ENCODE measurements at regions not wholly inside any gene's neighbourhood (a gene's known extent, or its start where the extent isn't known, plus 50 kb on each side); places are given as distances from the start of the nearest gene placed in this dataset.

- no peak for DNase-seq
- no peaks in the 10 kb centered on the region for H3K36me3 ChIP-seq
- H3K27me3 ChIP-seq, result no peaks in the 10 kb centered on the region
- no peaks in the 10 kb centered on the region for H3K4me1 ChIP-seq
- no peaks in the 10 kb centered on the region for H3K9me3 ChIP-seq
- no peak overlapping the region for H3K27ac ChIP-seq
- 49 to 95% (median 66%) methylated on average over 2 of the region's 2 CpGs for WGBS, 5 donors
- no peak for TF ChIP-seq POLR2A (IDR thresholded peaks at IDR 0.05)
- TF ChIP-seq, protein P1, sequence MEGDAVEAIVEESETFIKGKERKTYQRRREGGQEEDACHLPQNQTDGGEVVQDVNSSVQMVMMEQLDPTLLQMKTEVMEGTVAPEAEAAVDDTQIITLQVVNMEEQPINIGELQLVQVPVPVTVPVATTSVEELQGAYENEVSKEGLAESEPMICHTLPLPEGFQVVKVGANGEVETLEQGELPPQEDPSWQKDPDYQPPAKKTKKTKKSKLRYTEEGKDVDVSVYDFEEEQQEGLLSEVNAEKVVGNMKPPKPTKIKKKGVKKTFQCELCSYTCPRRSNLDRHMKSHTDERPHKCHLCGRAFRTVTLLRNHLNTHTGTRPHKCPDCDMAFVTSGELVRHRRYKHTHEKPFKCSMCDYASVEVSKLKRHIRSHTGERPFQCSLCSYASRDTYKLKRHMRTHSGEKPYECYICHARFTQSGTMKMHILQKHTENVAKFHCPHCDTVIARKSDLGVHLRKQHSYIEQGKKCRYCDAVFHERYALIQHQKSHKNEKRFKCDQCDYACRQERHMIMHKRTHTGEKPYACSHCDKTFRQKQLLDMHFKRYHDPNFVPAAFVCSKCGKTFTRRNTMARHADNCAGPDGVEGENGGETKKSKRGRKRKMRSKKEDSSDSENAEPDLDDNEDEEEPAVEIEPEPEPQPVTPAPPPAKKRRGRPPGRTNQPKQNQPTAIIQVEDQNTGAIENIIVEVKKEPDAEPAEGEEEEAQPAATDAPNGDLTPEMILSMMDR (IDR thresholded peaks at IDR 0.05), result no peak
- TF ChIP-seq POLR2AphosphoS5 (IDR thresholded peaks at IDR 0.05), result no peak
- no peak for TF ChIP-seq EP300 (IDR thresholded peaks at IDR 0.05)
- H3K4me3 ChIP-seq, result no peak overlapping the region
- intact Hi-C loops (cut with DNase I; ENCODE audit: low total_unique reads), result no loop called here
Observed at GRCh38 chr2:7961550-7961949, 720.3 kb upstream of the ID2 start.

DNA sequence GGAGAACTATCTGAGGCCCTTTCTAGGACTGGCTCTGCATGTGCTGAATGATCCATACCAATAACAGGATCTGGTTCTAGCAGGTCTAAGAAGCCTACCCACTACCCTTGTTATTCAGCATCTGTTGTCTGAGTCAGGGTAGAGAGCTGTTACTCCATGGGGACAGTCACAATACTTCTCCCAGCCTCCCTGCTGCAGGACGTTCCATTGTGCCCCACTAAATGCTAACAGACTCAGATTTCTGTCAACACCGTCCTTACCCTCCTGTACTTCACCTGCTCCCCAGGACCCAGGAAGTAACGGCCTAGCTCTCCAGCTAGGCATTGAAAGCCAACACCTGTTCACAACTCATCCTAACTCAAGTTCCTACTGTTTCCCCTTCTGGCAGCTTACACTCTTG is 719.7 kb upstream of the ID2 start:
- WGBS, 5 donors, result 70 to 82% (median 75%) methylated on average over 3 of the region's 3 CpGs
- Histone ChIP-seq H3K27ac (no peak overlapping the region), H3K27me3 (no peaks in the 10 kb centered on the region), H3K9me3 (no peaks in the 10 kb centered on the region), H3K4me1 (no peaks in the 10 kb centered on the region), H3K36me3 (no peaks in the 10 kb centered on the region), H3K4me3 (no peak overlapping the region)
- no peak for DNase-seq
- no peak for TF ChIP-seq POLR2AphosphoS5 (IDR thresholded peaks at IDR 0.05)
- TF ChIP-seq, protein P1 (IDR thresholded peaks at IDR 0.05), result no peak
- TF ChIP-seq POLR2A (IDR thresholded peaks at IDR 0.05), result no peak
- TF ChIP-seq EP300 (IDR thresholded peaks at IDR 0.05), result no peak
- intact Hi-C loops (cut with DNase I; ENCODE audit: low total_unique reads), result no loop called here

DNA sequence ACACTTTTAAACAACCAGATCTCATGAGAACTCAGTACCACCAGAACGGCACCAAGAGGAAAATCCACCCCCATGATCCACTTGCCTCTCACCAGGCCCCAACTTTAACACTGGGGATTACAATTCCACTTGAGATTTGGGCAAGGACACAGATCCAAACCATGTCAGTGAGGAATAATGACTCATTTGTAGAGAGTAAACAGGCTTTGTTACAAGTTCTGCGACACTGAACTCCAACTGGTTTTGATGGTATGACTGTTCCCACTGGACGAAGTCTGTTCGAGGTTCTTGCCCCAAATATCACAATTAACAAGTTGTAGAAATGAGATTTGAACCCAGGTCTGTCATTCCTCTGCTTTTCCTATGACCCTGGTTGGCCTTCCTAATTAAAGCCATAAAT is 718.1 kb upstream of the ID2 start:
- Histone ChIP-seq H3K4me3 (no peak overlapping the region), H3K36me3 (no peaks in the 10 kb centered on the region), H3K4me1 (no peaks in the 10 kb centered on the region), H3K27me3 (no peaks in the 10 kb centered on the region), H3K9me3 (no peaks in the 10 kb centered on the region), H3K27ac (no peak overlapping the region)
- intact Hi-C loops (cut with DNase I; ENCODE audit: low total_unique reads), result no loop called here
- WGBS, 5 donors, result 77 to 92% (median 82%) methylated on average over 4 of the region's 4 CpGs
- no peak for DNase-seq
- TF ChIP-seq POLR2A (IDR thresholded peaks at IDR 0.05) (no peak), EP300 (IDR thresholded peaks at IDR 0.05) (no peak), POLR2AphosphoS5 (IDR thresholded peaks at IDR 0.05) (no peak)
- TF ChIP-seq, protein P1 (IDR thresholded peaks at IDR 0.05), result no peak

- no peaks in the 10 kb centered on the region for H3K4me1 ChIP-seq
- H3K9me3 ChIP-seq, result no peaks in the 10 kb centered on the region
- H3K27ac ChIP-seq, result no peak overlapping the region
- no peaks in the 10 kb centered on the region for H3K27me3 ChIP-seq
- TF ChIP-seq POLR2AphosphoS5 (IDR thresholded peaks at IDR 0.05) (no peak), POLR2A (IDR thresholded peaks at IDR 0.05) (no peak)
- no peak for DNase-seq
- WGBS, 5 donors, result 33 to 53% (median 47%) methylated on average over 3 of the region's 3 CpGs
- intact Hi-C loops (cut with DNase I; ENCODE audit: low total_unique reads), result no loop called here
- H3K36me3 ChIP-seq, result no peaks in the 10 kb centered on the region
- H3K4me3 ChIP-seq, result no peak overlapping the region
Observed at GRCh38 chr2:7966032-7966431, 715.8 kb upstream of the ID2 start.

DNA sequence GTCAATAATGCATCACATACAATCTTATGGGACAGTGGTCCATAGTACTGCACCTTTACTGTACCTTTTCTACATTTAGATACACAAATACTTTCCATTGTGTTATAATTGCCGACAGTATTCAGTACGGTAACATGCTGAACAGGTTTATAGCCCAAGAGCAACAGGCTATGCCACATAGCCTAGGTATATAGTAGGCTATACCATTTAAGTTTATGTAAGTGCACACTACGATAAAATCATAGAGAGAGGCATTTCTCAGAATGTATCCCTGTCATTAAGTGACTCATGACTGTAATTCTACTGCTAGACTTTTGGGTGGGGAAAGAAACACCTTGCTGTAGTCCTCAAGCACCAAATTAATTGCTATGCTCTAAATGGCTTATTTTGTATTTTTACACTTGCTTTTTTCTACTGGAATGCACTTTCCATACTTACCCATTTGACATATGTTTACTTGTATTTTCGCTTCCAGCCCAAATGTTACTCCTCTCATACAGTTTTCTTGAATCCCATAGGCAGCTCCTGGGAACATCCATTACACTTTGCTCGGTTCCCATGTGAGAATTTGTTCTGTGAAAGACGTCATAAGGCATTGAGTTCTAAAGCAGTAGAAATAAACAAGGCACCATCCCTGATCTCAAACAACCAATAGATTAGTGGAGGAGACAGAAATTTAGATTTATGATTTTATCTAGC is 714.0 kb upstream of the ID2 start:
- Histone ChIP-seq H3K27ac (no peak overlapping the region), H3K36me3 (no peaks in the 10 kb centered on the region), H3K27me3 (no peaks in the 10 kb centered on the region), H3K4me1 (no peaks in the 10 kb centered on the region), H3K4me3 (no peak overlapping the region), H3K9me3 (no peaks in the 10 kb centered on the region)
- no peak for DNase-seq
- WGBS, 5 donors, result 90 to 95% (median 91%) methylated on average over 6 of the region's 6 CpGs
- intact Hi-C loops (cut with DNase I; ENCODE audit: low total_unique reads), result no loop called here
- TF ChIP-seq, protein P1 (IDR thresholded peaks at IDR 0.05), result no peak
- TF ChIP-seq EP300 (IDR thresholded peaks at IDR 0.05) (no peak), POLR2AphosphoS5 (IDR thresholded peaks at IDR 0.05) (no peak), POLR2A (IDR thresholded peaks at IDR 0.05) (no peak)
